SK-N-SH (cell line): ENCODE measurements at regions not wholly inside any gene's neighbourhood (a gene's known extent, or its start where the extent isn't known, plus 50 kb on each side); places are given as distances from the start of the nearest gene placed in this dataset.

Source experiments
- CTCF ChIA-PET: fragments of 300-600, 350-600 bp; formaldehyde crosslinking; extraction: SDS; loops from one replicate; lab custom pipeline; 2021; lab: Yijun Ruan, JAX
- POLR2A ChIA-PET: fragments of 350-600 bp; sonication (Branson Sonifier 250); formaldehyde crosslinking; extraction: SDS; loops from one replicate; lab custom pipeline; 2020; ENCODE audit warnings: antibody characterized with exemption, inconsistent platforms; lab: Yijun Ruan, JAX
- DNase-seq: peaks from one replicate; pipeline ENCODE4 v3.0.0; 2012
- H2AFZ ChIP-seq: fragments of 200-600 bp; sonication (generic); 2 replicates; pipeline ENCODE4 v1.8.1; 2016; ENCODE audit warnings: antibody characterized with exemption, mild to moderate bottlenecking, low read depth
- H3F3A ChIP-seq: fragments of 200-600 bp; sonication (generic); replicated peaks from 2 replicates; pipeline ENCODE3; 2016; ENCODE audit warnings: antibody characterized with exemption, mild to moderate bottlenecking; ENCODE audit not compliant: insufficient read depth
- H3K27ac ChIP-seq, 2 experiments: fragments of 200-500 bp in 1 of 2; fragments of 200-600 bp in 1 of 2; sonication (Bioruptor generic) in 1 of 2; sonication (generic), shearing (Covaris generic) in 1 of 2; 2 replicates each; pipeline versions ENCODE4 v1.5.1 to v1.6.1; 2014 to 2016; ENCODE audit warnings: low read depth in 2 of 2, inconsistent platforms in 1 of 2, low read length in 1 of 2, mild to moderate bottlenecking in 1 of 2, mixed read lengths in 1 of 2
- H3K27me3 ChIP-seq: fragments of 200-600 bp; sonication (generic), shearing (Covaris generic); 2 replicates; pipeline ENCODE4 v1.6.1; 2016; ENCODE audit warnings: mixed run types; ENCODE audit not compliant: insufficient read depth
- H3K36me3 ChIP-seq, 2 experiments: fragments of 200-500 bp in 1 of 2; fragments of 200-600 bp in 1 of 2; sonication (Bioruptor generic) in 1 of 2; sonication (generic) in 1 of 2; replicated peaks in 1 of 2; 2 replicates each; pipeline versions ENCODE3 to v1.5.1; 2014 to 2016; ENCODE audit warnings: low read length in 1 of 2, mild to moderate bottlenecking in 1 of 2; ENCODE audit not compliant: insufficient read depth in 2 of 2, control insufficient read depth in 1 of 2
- H3K4me1 ChIP-seq, 2 experiments: fragments of 200-500 bp in 1 of 2; fragments of 200-600 bp in 1 of 2; sonication (Bioruptor generic) in 1 of 2; sonication (generic), shearing (Covaris generic) in 1 of 2; 2 replicates each; pipeline versions ENCODE4 v1.5.1 to v1.6.1; 2014 to 2016; ENCODE audit warnings: low read depth in 1 of 2, low read length in 1 of 2, mixed run types in 1 of 2; ENCODE audit not compliant: insufficient read depth in 2 of 2, control insufficient read depth in 1 of 2
- H3K4me2 ChIP-seq: fragments of 200-600 bp; sonication (generic), shearing (Covaris generic); 2 replicates; pipeline ENCODE4 v1.6.1; 2017; ENCODE audit warnings: mixed run types
- H3K4me3 ChIP-seq, 2 experiments: fragments of 200-500 bp in 1 of 2; fragments of 200-600 bp in 1 of 2; sonication (Bioruptor generic) in 1 of 2; sonication (generic), shearing (Covaris generic) in 1 of 2; 2 replicates each; pipeline versions ENCODE4 v1.5.1 to v1.8.1; 2014 to 2016; ENCODE audit warnings: low read depth in 2 of 2, inconsistent platforms in 1 of 2, low read length in 1 of 2, mild to moderate bottlenecking in 1 of 2, mixed read lengths in 1 of 2, moderate library complexity in 1 of 2
- H3K79me2 ChIP-seq: fragments of 200-600 bp; sonication (generic); 2 replicates; pipeline ENCODE4 v1.8.1; 2017; ENCODE audit warnings: mild to moderate bottlenecking; ENCODE audit not compliant: insufficient read depth
- H3K9ac ChIP-seq: fragments of 200-600 bp; sonication (generic); 2 replicates; pipeline ENCODE4 v1.6.1; 2017; ENCODE audit warnings: mixed run types
- H3K9me2 ChIP-seq: fragments of 200-600 bp; sonication (generic); 2 replicates; pipeline ENCODE4 v1.6.1; 2017; ENCODE audit warnings: mixed run types
- H3K9me3 ChIP-seq: fragments of 200-600 bp; sonication (generic); 2 replicates; pipeline ENCODE4 v1.6.1; 2017; ENCODE audit warnings: mixed run types, mild to moderate bottlenecking, moderate library complexity
- H4K20me1 ChIP-seq: fragments of 200-600 bp; sonication (generic); 2 replicates; pipeline ENCODE4 v1.6.1; 2017; ENCODE audit warnings: mild to moderate bottlenecking, mixed run types; ENCODE audit not compliant: insufficient read depth
- ELF1 ChIP-seq: IDR thresholded peaks from 2 replicates; pipeline ENCODE4 v1.4.0; 2012
- FOXJ3 ChIP-seq: sonication (generic); formaldehyde crosslinking; IDR thresholded peaks from 2 replicates; pipeline ENCODE4 v1.5.1; 2020; ENCODE audit warnings: mild to moderate bottlenecking, missing genetic modification reagents
- FOXM1 ChIP-seq: IDR thresholded peaks from 2 replicates; pipeline ENCODE4 v1.4.0; 2012; ENCODE audit warnings: low read depth, mild to moderate bottlenecking
- GABPA ChIP-seq: IDR thresholded peaks from 2 replicates; pipeline ENCODE4 v1.4.0; 2012; ENCODE audit warnings: low read depth, mild to moderate bottlenecking
- JUND ChIP-seq: IDR thresholded peaks from 2 replicates; pipeline ENCODE4 v1.4.0; 2012
- MXI1 ChIP-seq: IDR thresholded peaks from 2 replicates; pipeline ENCODE4 v1.6.1; 2012; ENCODE audit warnings: mild to moderate bottlenecking, low read depth, low read length, improper control_type of control experiment
- NFIC ChIP-seq: IDR thresholded peaks from 2 replicates; pipeline ENCODE4 v1.4.0; 2012; ENCODE audit warnings: borderline replicate concordance
- RXRA ChIP-seq: IDR thresholded peaks from 2 replicates; pipeline ENCODE4 v1.4.0; 2012; ENCODE audit warnings: low read depth, mild to moderate bottlenecking, borderline replicate concordance
- SMC3 ChIP-seq: IDR thresholded peaks from 2 replicates; pipeline ENCODE4 v1.6.1; 2012; ENCODE audit warnings: low read depth, low read length, improper control_type of control experiment
- TAF1 ChIP-seq: IDR thresholded peaks from 2 replicates; pipeline ENCODE4 v1.6.1; 2012; ENCODE audit warnings: low read depth, mild to moderate bottlenecking, low read length, moderate library complexity, borderline replicate concordance
- TEAD4 ChIP-seq: IDR thresholded peaks from 2 replicates; pipeline ENCODE4 v1.4.0; 2012; ENCODE audit warnings: mild to moderate bottlenecking, borderline replicate concordance; ENCODE audit not compliant: insufficient read depth
- YY1 ChIP-seq: IDR thresholded peaks from 2 replicates; pipeline ENCODE4 v1.4.0; 2012; ENCODE audit warnings: low read depth, mild to moderate bottlenecking
- WGBS: methylation state at CpG from one replicate; pipeline ENCODE4 v1.1.6; 2017; ENCODE audit warnings: low lambda C conversion rate; 5-methylcytosine and 5-hydroxymethylcytosine counted together
- TF ChIP-seq, protein P1 (sequence below): fragments of 150-350 bp; IDR thresholded peaks from 2 replicates; pipeline ENCODE4 v1.6.1; 2016; ENCODE audit warnings: mild to moderate bottlenecking, low read depth, low read length
- TF ChIP-seq, protein P2 (sequence below): IDR thresholded peaks from 2 replicates; pipeline ENCODE4 v1.4.0; 2012; ENCODE audit warnings: low read depth, borderline replicate concordance
- TF ChIP-seq, protein P3 (sequence below): fragments of 150-350 bp; IDR thresholded peaks from 2 replicates; pipeline ENCODE4 v1.6.1; 2017; ENCODE audit warnings: antibody characterized with exemption, low read length, low read depth, borderline replicate concordance
- TF ChIP-seq, protein P4 (sequence below): IDR thresholded peaks from 2 replicates; pipeline ENCODE4 v1.6.1; 2012; ENCODE audit warnings: mild to moderate bottlenecking, low read depth, low read length, moderate library complexity

DNA sequence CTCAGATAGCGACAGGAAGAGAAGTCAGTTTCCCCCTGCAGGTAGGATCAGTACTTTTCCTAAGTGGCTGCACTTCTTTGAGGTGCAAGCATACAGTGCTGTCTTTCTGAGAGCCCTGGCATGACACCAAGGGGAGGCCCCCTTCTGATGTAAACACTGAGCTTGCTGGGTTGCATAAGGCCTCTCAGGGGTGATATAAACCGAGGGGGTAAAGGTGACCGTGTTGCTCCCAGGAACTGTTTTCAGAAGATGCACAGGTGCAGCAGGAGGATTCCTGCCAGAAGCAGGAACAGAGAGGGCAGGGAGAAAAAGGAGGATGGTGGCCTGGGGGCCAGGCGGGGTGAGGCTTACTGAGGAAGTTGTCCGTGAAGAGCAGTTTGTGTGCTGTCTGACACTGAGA lies 74.0 kb upstream of the ZNF30 start:
- Histone ChIP-seq H3K79me2 (no peaks in the 10 kb centered on the region), H2AFZ (no peak overlapping the region), H3K9me3 (no peaks in the 10 kb centered on the region), H4K20me1 (no peaks in the 10 kb centered on the region), H3K36me3 (no peaks in the 10 kb centered on the region), H3K9ac (no peak overlapping the region), H3K4me1 (no peaks in the 10 kb centered on the region), H3K4me2 (no peak overlapping the region), H3F3A (no peaks in the 10 kb centered on the region), H3K4me3 (no peak overlapping the region), H3K27ac (no peak overlapping the region), H3K27me3 (no peaks in the 10 kb centered on the region), H3K9me2 (no peaks in the 10 kb centered on the region)
- TF ChIP-seq YY1 (no peak), RXRA (no peak), FOXJ3 (CRISPR knock-in tag) (no peak), FOXM1 (no peak), JUND (no peak), MXI1 (no peak), SMC3 (no peak), NFIC (no peak), TAF1 (no peak), TEAD4 (no peak), GABPA (no peak), ELF1 (no peak)
- TF ChIP-seq, protein P1, sequence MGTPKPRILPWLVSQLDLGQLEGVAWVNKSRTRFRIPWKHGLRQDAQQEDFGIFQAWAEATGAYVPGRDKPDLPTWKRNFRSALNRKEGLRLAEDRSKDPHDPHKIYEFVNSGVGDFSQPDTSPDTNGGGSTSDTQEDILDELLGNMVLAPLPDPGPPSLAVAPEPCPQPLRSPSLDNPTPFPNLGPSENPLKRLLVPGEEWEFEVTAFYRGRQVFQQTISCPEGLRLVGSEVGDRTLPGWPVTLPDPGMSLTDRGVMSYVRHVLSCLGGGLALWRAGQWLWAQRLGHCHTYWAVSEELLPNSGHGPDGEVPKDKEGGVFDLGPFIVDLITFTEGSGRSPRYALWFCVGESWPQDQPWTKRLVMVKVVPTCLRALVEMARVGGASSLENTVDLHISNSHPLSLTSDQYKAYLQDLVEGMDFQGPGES, result no peak
- TF ChIP-seq, protein P2, sequence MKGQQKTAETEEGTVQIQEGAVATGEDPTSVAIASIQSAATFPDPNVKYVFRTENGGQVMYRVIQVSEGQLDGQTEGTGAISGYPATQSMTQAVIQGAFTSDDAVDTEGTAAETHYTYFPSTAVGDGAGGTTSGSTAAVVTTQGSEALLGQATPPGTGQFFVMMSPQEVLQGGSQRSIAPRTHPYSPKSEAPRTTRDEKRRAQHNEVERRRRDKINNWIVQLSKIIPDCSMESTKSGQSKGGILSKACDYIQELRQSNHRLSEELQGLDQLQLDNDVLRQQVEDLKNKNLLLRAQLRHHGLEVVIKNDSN, result no peak
- TF ChIP-seq, protein P3, sequence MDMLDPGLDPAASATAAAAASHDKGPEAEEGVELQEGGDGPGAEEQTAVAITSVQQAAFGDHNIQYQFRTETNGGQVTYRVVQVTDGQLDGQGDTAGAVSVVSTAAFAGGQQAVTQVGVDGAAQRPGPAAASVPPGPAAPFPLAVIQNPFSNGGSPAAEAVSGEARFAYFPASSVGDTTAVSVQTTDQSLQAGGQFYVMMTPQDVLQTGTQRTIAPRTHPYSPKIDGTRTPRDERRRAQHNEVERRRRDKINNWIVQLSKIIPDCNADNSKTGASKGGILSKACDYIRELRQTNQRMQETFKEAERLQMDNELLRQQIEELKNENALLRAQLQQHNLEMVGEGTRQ, result no peak
- TF ChIP-seq, protein P4, sequence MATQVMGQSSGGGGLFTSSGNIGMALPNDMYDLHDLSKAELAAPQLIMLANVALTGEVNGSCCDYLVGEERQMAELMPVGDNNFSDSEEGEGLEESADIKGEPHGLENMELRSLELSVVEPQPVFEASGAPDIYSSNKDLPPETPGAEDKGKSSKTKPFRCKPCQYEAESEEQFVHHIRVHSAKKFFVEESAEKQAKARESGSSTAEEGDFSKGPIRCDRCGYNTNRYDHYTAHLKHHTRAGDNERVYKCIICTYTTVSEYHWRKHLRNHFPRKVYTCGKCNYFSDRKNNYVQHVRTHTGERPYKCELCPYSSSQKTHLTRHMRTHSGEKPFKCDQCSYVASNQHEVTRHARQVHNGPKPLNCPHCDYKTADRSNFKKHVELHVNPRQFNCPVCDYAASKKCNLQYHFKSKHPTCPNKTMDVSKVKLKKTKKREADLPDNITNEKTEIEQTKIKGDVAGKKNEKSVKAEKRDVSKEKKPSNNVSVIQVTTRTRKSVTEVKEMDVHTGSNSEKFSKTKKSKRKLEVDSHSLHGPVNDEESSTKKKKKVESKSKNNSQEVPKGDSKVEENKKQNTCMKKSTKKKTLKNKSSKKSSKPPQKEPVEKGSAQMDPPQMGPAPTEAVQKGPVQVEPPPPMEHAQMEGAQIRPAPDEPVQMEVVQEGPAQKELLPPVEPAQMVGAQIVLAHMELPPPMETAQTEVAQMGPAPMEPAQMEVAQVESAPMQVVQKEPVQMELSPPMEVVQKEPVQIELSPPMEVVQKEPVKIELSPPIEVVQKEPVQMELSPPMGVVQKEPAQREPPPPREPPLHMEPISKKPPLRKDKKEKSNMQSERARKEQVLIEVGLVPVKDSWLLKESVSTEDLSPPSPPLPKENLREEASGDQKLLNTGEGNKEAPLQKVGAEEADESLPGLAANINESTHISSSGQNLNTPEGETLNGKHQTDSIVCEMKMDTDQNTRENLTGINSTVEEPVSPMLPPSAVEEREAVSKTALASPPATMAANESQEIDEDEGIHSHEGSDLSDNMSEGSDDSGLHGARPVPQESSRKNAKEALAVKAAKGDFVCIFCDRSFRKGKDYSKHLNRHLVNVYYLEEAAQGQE, result no peak
- 31% methylated on average over 5 of the region's 5 CpGs for WGBS
- no peak for DNase-seq
- CTCF ChIA-PET, result no interaction called here
- POLR2A ChIA-PET, result no interaction called here
